Upper lobe of left lung (tissue), 6 donors: ENCODE measurements at regions not wholly inside any gene's neighbourhood (a gene's known extent, or its start where the extent isn't known, plus 50 kb on each side); places are given as distances from the start of the nearest gene placed in this dataset.

ENCODE experiments used
- ATAC-seq, 2 donors: fragments of 200-7000 bp; cut with Tn5 transposase; one replicate each; pipeline ENCODE4 v1.9.1; 2022; ENCODE audit warnings: mild to moderate bottlenecking in 2 of 2, moderate library complexity in 2 of 2; ENCODE audit not compliant: low FRiP score in 2 of 2
- DNase-seq, 2 donors: peaks; one replicate each; pipeline ENCODE4 v3.0.0-alpha.2; 2019 to 2020
- H3K27ac ChIP-seq, 4 donors: fragments of 200-600 bp; sonication (generic); one replicate each; pipeline ENCODE4 v1.5.1; 2016 to 2019
- H3K27me3 ChIP-seq, 4 donors: fragments of 200-600 bp; sonication (generic); one replicate each; pipeline ENCODE4 v1.5.1; 2017 to 2019
- H3K36me3 ChIP-seq, 4 donors: fragments of 200-600 bp; sonication (generic); one replicate each; pipeline ENCODE4 v1.5.1; 2016 to 2019
- H3K4me1 ChIP-seq, 4 donors: fragments of 200-600 bp; sonication (generic); one replicate each; pipeline ENCODE4 v1.5.1; 2018 to 2019
- H3K4me3 ChIP-seq, 4 donors: fragments of 200-600 bp; sonication (generic); one replicate each; pipeline ENCODE4 v1.5.1; 2017 to 2019; ENCODE audit warnings: mild to moderate bottlenecking in 2 of 4, moderate library complexity in 1 of 4
- H3K9me3 ChIP-seq, 4 donors: fragments of 200-600 bp; sonication (generic); one replicate each; pipeline ENCODE4 v1.5.1; 2018 to 2019
- CTCF ChIP-seq, 6 experiments: fragments of 450-650 bp in 4 of 6; fragments of 200-600 bp in 2 of 6; sonication (generic) in 2 of 6; IDR thresholded peaks; one replicate each; pipeline ENCODE4 v1.5.1; 2016 to 2019; ENCODE audit warnings: antibody characterized with exemption in 6 of 6
- EP300 ChIP-seq, 4 donors: sonication (generic); formaldehyde crosslinking; IDR thresholded peaks; one replicate each; pipeline ENCODE4 v1.5.1; 2017; ENCODE audit warnings: antibody characterized with exemption in 4 of 4, control low read depth in 2 of 4
- POLR2A ChIP-seq, 4 donors: fragments of 450-650 bp; IDR thresholded peaks; one replicate each; pipeline ENCODE4 v1.5.1; 2016 to 2017; ENCODE audit warnings: antibody characterized with exemption in 4 of 4, mild to moderate bottlenecking in 2 of 4
- POLR2AphosphoS5 ChIP-seq, 2 donors: sonication (generic); formaldehyde crosslinking; IDR thresholded peaks; one replicate each; pipeline ENCODE4 v1.5.1; 2017; ENCODE audit warnings: antibody characterized with exemption in 2 of 2
- WGBS, 2 donors: methylation state at CpG; one replicate each; pipeline ENCODE4 v1.1.5; 2017 to 2018; 5-methylcytosine and 5-hydroxymethylcytosine counted together
- donor health status: DM: no; HTN: no; CAD: no; lungs with moderate emphysema.
- donor health status: DM: no; HTN: yes; CAD: no; lungs with severe emphysema.

GRCh38 chr3:176431991-176432390, 765.3 kb downstream of the TBL1XR1 start:
- no peak for DNase-seq
- ATAC-seq = no peak
- H3K27me3 ChIP-seq = no peaks in the 10 kb centered on the region
- TF ChIP-seq EP300 (IDR thresholded peaks at IDR 0.05) (no peak), CTCF (IDR thresholded peaks at IDR 0.05) (no peak), POLR2AphosphoS5 (IDR thresholded peaks at IDR 0.05) (no peak), POLR2A (IDR thresholded peaks at IDR 0.05) (no peak)
- no peaks in the 10 kb centered on the region for H3K9me3 ChIP-seq
- H3K4me1 ChIP-seq = no peaks in the 10 kb centered on the region
- H3K4me3 ChIP-seq = no peak overlapping the region
- no peak overlapping the region for H3K27ac ChIP-seq
- no peaks in the 10 kb centered on the region for H3K36me3 ChIP-seq
- 70 to 76% methylated on average over 6 of the region's 6 CpGs for WGBS, 2 donors

GRCh38 chr3:176431038-176431418, 766.3 kb downstream of the TBL1XR1 start:
- no peaks in the 10 kb centered on the region for H3K27me3 ChIP-seq
- 47 to 56% methylated on average over 5 of the region's 5 CpGs for WGBS, 2 donors
- no peaks in the 10 kb centered on the region for H3K4me1 ChIP-seq
- no peaks in the 10 kb centered on the region for H3K36me3 ChIP-seq
- ATAC-seq = no peak
- TF ChIP-seq POLR2A (IDR thresholded peaks at IDR 0.05) (no peak), EP300 (IDR thresholded peaks at IDR 0.05) (no peak), CTCF (IDR thresholded peaks at IDR 0.05) (no peak)
- no peak overlapping the region for H3K4me3 ChIP-seq
- no peaks in the 10 kb centered on the region for H3K9me3 ChIP-seq
- no peak overlapping the region for H3K27ac ChIP-seq
- no peak for DNase-seq

- Histone ChIP-seq H3K4me1 (no peaks in the 10 kb centered on the region), H3K9me3 (no peaks in the 10 kb centered on the region), H3K36me3 (no peaks in the 10 kb centered on the region), H3K4me3 (no peak overlapping the region), H3K27ac (no peak overlapping the region), H3K27me3 (no peaks in the 10 kb centered on the region)
- TF ChIP-seq POLR2AphosphoS5 (IDR thresholded peaks at IDR 0.05) (no peak), POLR2A (IDR thresholded peaks at IDR 0.05) (no peak), CTCF (IDR thresholded peaks at IDR 0.05) (peak in 2 of 6 experiments; percentile 40 to 48), EP300 (IDR thresholded peaks at IDR 0.05) (no peak)
- ATAC-seq (peak in 1 of 2 donors; percentile 60), DNase-seq (no peak)
- WGBS, 2 donors = 49 to 50% methylated on average over 2 of the region's 2 CpGs
Measured at GRCh38 chr3:176430244-176431037, 766.8 kb downstream of the TBL1XR1 start.

GRCh38 chr3:176428552-176428951, 768.7 kb downstream of the TBL1XR1 start:
- TF ChIP-seq POLR2A (IDR thresholded peaks at IDR 0.05) (no peak), EP300 (IDR thresholded peaks at IDR 0.05) (no peak), CTCF (IDR thresholded peaks at IDR 0.05) (no peak), POLR2AphosphoS5 (IDR thresholded peaks at IDR 0.05) (no peak)
- Histone ChIP-seq H3K4me3 (no peak overlapping the region), H3K27ac (no peak overlapping the region), H3K9me3 (no peaks in the 10 kb centered on the region), H3K36me3 (no peaks in the 10 kb centered on the region), H3K4me1 (no peaks in the 10 kb centered on the region), H3K27me3 (no peaks in the 10 kb centered on the region)
- WGBS, 2 donors = 68 to 70% methylated on average over 4 of the region's 4 CpGs
- ATAC-seq = no peak
- no peak for DNase-seq

- Histone ChIP-seq H3K9me3 (no peaks in the 10 kb centered on the region), H3K4me1 (no peaks in the 10 kb centered on the region), H3K36me3 (no peaks in the 10 kb centered on the region), H3K27me3 (no peaks in the 10 kb centered on the region), H3K27ac (no peak overlapping the region), H3K4me3 (no peak overlapping the region)
- TF ChIP-seq CTCF (IDR thresholded peaks at IDR 0.05) (no peak), EP300 (IDR thresholded peaks at IDR 0.05) (no peak), POLR2AphosphoS5 (IDR thresholded peaks at IDR 0.05) (no peak), POLR2A (IDR thresholded peaks at IDR 0.05) (no peak)
- DNase-seq = no peak
- no peak for ATAC-seq
Measured at GRCh38 chr3:176426371-176426770, 770.9 kb downstream of the TBL1XR1 start.
